Keratinocyte (primary cell): ENCODE measurements at regions not wholly inside any gene's neighbourhood (a gene's known extent, or its start where the extent isn't known, plus 50 kb on each side); places are given as distances from the start of the nearest gene placed in this dataset.

Experiments
- DNase-seq: peaks from one replicate; pipeline ENCODE4 v3.0.0-alpha.2; 2011; ENCODE audit warnings: low read depth, missing footprints, low spot score
- FAIRE-seq: peaks from 2 replicates; lab custom pipeline; 2011; peaks lifted over from hg19 to GRCh38; lab: Jason Lieb, UNC
- H2AFZ ChIP-seq: 2 replicates; pipeline ENCODE4 v1.6.0; 2012; ENCODE audit warnings: low read length, control low read depth, inconsistent platforms; ENCODE audit not compliant: control insufficient read depth
- H3K27ac ChIP-seq: 2 replicates; pipeline ENCODE4 v1.5.1; 2011; ENCODE audit warnings: low read length; ENCODE audit not compliant: control insufficient read depth, insufficient read depth
- H3K27me3 ChIP-seq: 3 replicates; pipeline ENCODE4 v1.6.0; 2011; ENCODE audit warnings: low read length; ENCODE audit not compliant: control insufficient read depth, insufficient read depth; ENCODE audit errors: extremely low read depth
- H3K36me3 ChIP-seq, 2 experiments: 2 replicates in 1 of 2; 3 replicates in 1 of 2; pipeline ENCODE4 v1.5.1; 2011; ENCODE audit warnings: low read length in 2 of 2, mild to moderate bottlenecking in 1 of 2; ENCODE audit not compliant: control insufficient read depth in 2 of 2, insufficient read depth in 2 of 2; ENCODE audit errors: extremely low read depth in 1 of 2
- H3K4me1 ChIP-seq: 3 replicates; pipeline ENCODE4 v1.5.1; 2011; ENCODE audit warnings: low read length; ENCODE audit not compliant: control insufficient read depth, insufficient read depth; ENCODE audit errors: extremely low read depth
- H3K4me2 ChIP-seq: 3 replicates; pipeline ENCODE4 v1.6.0; 2011; ENCODE audit warnings: low read depth, low read length; ENCODE audit not compliant: control insufficient read depth, insufficient read depth; ENCODE audit errors: extremely low read depth
- H3K4me3 ChIP-seq, 3 experiments: fragments of 200-600 bp in 1 of 3; sonication (generic) in 1 of 3; 2 replicates in 2 of 3; 3 replicates in 1 of 3; pipeline ENCODE4 v1.5.1; 2011 to 2016; ENCODE audit warnings: low read length in 3 of 3, mild to moderate bottlenecking in 3 of 3, control low read depth in 2 of 3, inconsistent platforms in 1 of 3, low read depth in 1 of 3, mixed read lengths in 1 of 3, mixed run types in 1 of 3, moderate library complexity in 1 of 3; ENCODE audit not compliant: control insufficient read depth in 2 of 3, insufficient read depth in 2 of 3; ENCODE audit errors: extremely low read depth in 1 of 3
- H3K79me2 ChIP-seq: 2 replicates; pipeline ENCODE4 v1.6.0; 2012; ENCODE audit warnings: low read length; ENCODE audit not compliant: control insufficient read depth, insufficient read depth
- H3K9ac ChIP-seq: 3 replicates; pipeline ENCODE4 v1.6.0; 2011; ENCODE audit warnings: low read length; ENCODE audit not compliant: control insufficient read depth, insufficient read depth; ENCODE audit errors: extremely low read depth
- H3K9me1 ChIP-seq: 3 replicates; pipeline ENCODE4 v1.6.0; 2011; ENCODE audit warnings: low read length; ENCODE audit not compliant: control insufficient read depth, insufficient read depth; ENCODE audit errors: extremely low read depth
- H3K9me3 ChIP-seq: 2 replicates; pipeline ENCODE4 v1.5.1; 2012; ENCODE audit warnings: low read depth, low read length; ENCODE audit not compliant: control insufficient read depth
- H4K20me1 ChIP-seq: 3 replicates; pipeline ENCODE4 v1.6.0; 2011; ENCODE audit warnings: low read length; ENCODE audit not compliant: control insufficient read depth, insufficient read depth; ENCODE audit errors: extremely low read depth
- CTCF ChIP-seq, 3 experiments: IDR thresholded peaks in 1 of 3; conservative IDR thresholded peaks in 1 of 3; optimal IDR thresholded peaks in 1 of 3; 2 replicates in 2 of 3; 3 replicates in 1 of 3; pipeline versions ENCODE3 to v1.5.1; 2011; ENCODE audit warnings: low read length in 3 of 3, mild to moderate bottlenecking in 3 of 3, moderate library complexity in 2 of 3, control low read depth in 1 of 3, inconsistent platforms in 1 of 3; ENCODE audit not compliant: insufficient read depth in 2 of 3; ENCODE audit errors: extremely low read depth in 1 of 3
- EZH2 ChIP-seq: IDR thresholded peaks from one replicate; pipeline ENCODE4 v1.6.1; 2012; ENCODE audit warnings: inconsistent platforms, mild to moderate bottlenecking, low read length, moderate library complexity
- dilution Hi-C: fragments of 300-500 bp; cut with MboI; formaldehyde crosslinking; loops from one replicate; pipeline ENCODE4 v1.7.0; 2020; ENCODE audit warnings: low sequenced_read_pairs; ENCODE audit not compliant: extremely low pct_ligation_motif_present

- H3K9ac ChIP-seq: no peak overlapping the region
- TF ChIP-seq CTCF (optimal IDR thresholded peaks at IDR 0.05 in 1 of 3, IDR thresholded peaks at IDR 0.05 in 1 of 3, conservative IDR thresholded peaks at IDR 0.05 in 1 of 3; ENCODE audit: extremely low read depth in 1 of 3, insufficient read depth in 2 of 3, low read length in 3 of 3) (no peak), EZH2 (no peak)
- no peaks in the 10 kb centered on the region for H4K20me1 ChIP-seq
- no peak overlapping the region for H2AFZ ChIP-seq
- no peak overlapping the region for H3K4me2 ChIP-seq
- dilution Hi-C loops: no loop called here
- H3K79me2 ChIP-seq: no peaks in the 10 kb centered on the region
- FAIRE-seq (no peak), DNase-seq (no peak)
- H3K27ac ChIP-seq: no peak overlapping the region
- peaks cover 5% of the 10 kb centered on the region for H3K27me3 ChIP-seq
- H3K4me3 ChIP-seq: no peak overlapping the region
- no peaks in the 10 kb centered on the region for H3K4me1 ChIP-seq
- H3K9me1 ChIP-seq: no peaks in the 10 kb centered on the region
- H3K9me3 ChIP-seq: no peaks in the 10 kb centered on the region
- no peaks in the 10 kb centered on the region for H3K36me3 ChIP-seq
Observed at GRCh38 chr2:147558620-147559019, 286.2 kb upstream of the ACVR2A start.

- no peak overlapping the region for H3K27ac ChIP-seq
- TF ChIP-seq EZH2 (no peak), CTCF (optimal IDR thresholded peaks at IDR 0.05 in 1 of 3, IDR thresholded peaks at IDR 0.05 in 1 of 3, conservative IDR thresholded peaks at IDR 0.05 in 1 of 3; ENCODE audit: extremely low read depth in 1 of 3, insufficient read depth in 2 of 3, low read length in 3 of 3) (no peak)
- H2AFZ ChIP-seq: no peak overlapping the region
- no peaks in the 10 kb centered on the region for H3K4me1 ChIP-seq
- FAIRE-seq: no peak
- no peaks in the 10 kb centered on the region for H3K9me1 ChIP-seq
- no peaks in the 10 kb centered on the region for H3K9me3 ChIP-seq
- H3K4me3 ChIP-seq: no peak overlapping the region
- H3K4me2 ChIP-seq: no peak overlapping the region
- H3K9ac ChIP-seq: no peak overlapping the region
- dilution Hi-C loops: no loop called here
- no peaks in the 10 kb centered on the region for H3K79me2 ChIP-seq
- no peak for DNase-seq
- no peaks in the 10 kb centered on the region for H3K36me3 ChIP-seq
- H3K27me3 ChIP-seq: peaks cover 5% of the 10 kb centered on the region
- no peaks in the 10 kb centered on the region for H4K20me1 ChIP-seq
Observed at GRCh38 chr2:147554521-147555107, 290.2 kb upstream of the ACVR2A start.
